ENCODE measurements at regions not wholly inside any gene's neighbourhood (a gene's known extent, or its start where the extent isn't known, plus 50 kb on each side); places are given as distances from the start of the nearest gene placed in this dataset.

DNA sequence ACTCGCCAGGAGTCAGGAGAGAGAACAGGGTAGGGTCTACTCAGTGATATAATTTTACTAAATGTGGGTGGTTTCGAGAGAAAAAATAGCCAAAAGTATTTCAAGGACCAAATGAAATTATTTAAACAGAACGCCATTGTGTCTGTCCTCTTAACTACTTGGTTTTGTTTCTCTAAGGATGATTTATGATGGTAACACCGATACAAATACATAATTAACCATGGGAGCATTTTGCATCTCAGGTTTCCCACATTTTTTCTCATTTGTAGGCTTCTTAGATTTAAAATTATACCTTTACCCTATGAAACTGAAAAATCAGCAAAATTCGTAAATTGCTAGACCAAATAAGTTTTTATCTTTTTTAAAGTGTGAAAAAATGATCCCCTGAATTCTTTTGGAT, 188.2 kb downstream of the ZFP64 start:
- TF ChIP-seq, protein P1, sequence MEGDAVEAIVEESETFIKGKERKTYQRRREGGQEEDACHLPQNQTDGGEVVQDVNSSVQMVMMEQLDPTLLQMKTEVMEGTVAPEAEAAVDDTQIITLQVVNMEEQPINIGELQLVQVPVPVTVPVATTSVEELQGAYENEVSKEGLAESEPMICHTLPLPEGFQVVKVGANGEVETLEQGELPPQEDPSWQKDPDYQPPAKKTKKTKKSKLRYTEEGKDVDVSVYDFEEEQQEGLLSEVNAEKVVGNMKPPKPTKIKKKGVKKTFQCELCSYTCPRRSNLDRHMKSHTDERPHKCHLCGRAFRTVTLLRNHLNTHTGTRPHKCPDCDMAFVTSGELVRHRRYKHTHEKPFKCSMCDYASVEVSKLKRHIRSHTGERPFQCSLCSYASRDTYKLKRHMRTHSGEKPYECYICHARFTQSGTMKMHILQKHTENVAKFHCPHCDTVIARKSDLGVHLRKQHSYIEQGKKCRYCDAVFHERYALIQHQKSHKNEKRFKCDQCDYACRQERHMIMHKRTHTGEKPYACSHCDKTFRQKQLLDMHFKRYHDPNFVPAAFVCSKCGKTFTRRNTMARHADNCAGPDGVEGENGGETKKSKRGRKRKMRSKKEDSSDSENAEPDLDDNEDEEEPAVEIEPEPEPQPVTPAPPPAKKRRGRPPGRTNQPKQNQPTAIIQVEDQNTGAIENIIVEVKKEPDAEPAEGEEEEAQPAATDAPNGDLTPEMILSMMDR (IDR thresholded peaks at IDR 0.05): no peak
- TF ChIP-seq POLR2A (IDR thresholded peaks at IDR 0.05) (no peak), POLR2AphosphoS5 (IDR thresholded peaks at IDR 0.05) (no peak)
